Keratinocyte (primary cell): ENCODE measurements at regions not wholly inside any gene's neighbourhood (a gene's known extent, or its start where the extent isn't known, plus 50 kb on each side); places are given as distances from the start of the nearest gene placed in this dataset.

Experiments used
- DNase-seq: peaks from one replicate; pipeline ENCODE4 v3.0.0-alpha.2; 2011; ENCODE audit warnings: low read depth, missing footprints, low spot score
- FAIRE-seq: peaks from 2 replicates; lab custom pipeline; 2011; peaks lifted over from hg19 to GRCh38; lab: Jason Lieb, UNC
- H2AFZ ChIP-seq: 2 replicates; pipeline ENCODE4 v1.6.0; 2012; ENCODE audit warnings: low read length, control low read depth, inconsistent platforms; ENCODE audit not compliant: control insufficient read depth
- H3K27ac ChIP-seq: 2 replicates; pipeline ENCODE4 v1.5.1; 2011; ENCODE audit warnings: low read length; ENCODE audit not compliant: control insufficient read depth, insufficient read depth
- H3K27me3 ChIP-seq: 3 replicates; pipeline ENCODE4 v1.6.0; 2011; ENCODE audit warnings: low read length; ENCODE audit not compliant: control insufficient read depth, insufficient read depth; ENCODE audit errors: extremely low read depth
- H3K36me3 ChIP-seq, 2 experiments: 2 replicates in 1 of 2; 3 replicates in 1 of 2; pipeline ENCODE4 v1.5.1; 2011; ENCODE audit warnings: low read length in 2 of 2, mild to moderate bottlenecking in 1 of 2; ENCODE audit not compliant: control insufficient read depth in 2 of 2, insufficient read depth in 2 of 2; ENCODE audit errors: extremely low read depth in 1 of 2
- H3K4me1 ChIP-seq: 3 replicates; pipeline ENCODE4 v1.5.1; 2011; ENCODE audit warnings: low read length; ENCODE audit not compliant: control insufficient read depth, insufficient read depth; ENCODE audit errors: extremely low read depth
- H3K4me2 ChIP-seq: 3 replicates; pipeline ENCODE4 v1.6.0; 2011; ENCODE audit warnings: low read depth, low read length; ENCODE audit not compliant: control insufficient read depth, insufficient read depth; ENCODE audit errors: extremely low read depth
- H3K4me3 ChIP-seq, 3 experiments: fragments of 200-600 bp in 1 of 3; sonication (generic) in 1 of 3; 2 replicates in 2 of 3; 3 replicates in 1 of 3; pipeline ENCODE4 v1.5.1; 2011 to 2016; ENCODE audit warnings: low read length in 3 of 3, mild to moderate bottlenecking in 3 of 3, control low read depth in 2 of 3, inconsistent platforms in 1 of 3, low read depth in 1 of 3, mixed read lengths in 1 of 3, mixed run types in 1 of 3, moderate library complexity in 1 of 3; ENCODE audit not compliant: control insufficient read depth in 2 of 3, insufficient read depth in 2 of 3; ENCODE audit errors: extremely low read depth in 1 of 3
- H3K79me2 ChIP-seq: 2 replicates; pipeline ENCODE4 v1.6.0; 2012; ENCODE audit warnings: low read length; ENCODE audit not compliant: control insufficient read depth, insufficient read depth
- H3K9ac ChIP-seq: 3 replicates; pipeline ENCODE4 v1.6.0; 2011; ENCODE audit warnings: low read length; ENCODE audit not compliant: control insufficient read depth, insufficient read depth; ENCODE audit errors: extremely low read depth
- H3K9me1 ChIP-seq: 3 replicates; pipeline ENCODE4 v1.6.0; 2011; ENCODE audit warnings: low read length; ENCODE audit not compliant: control insufficient read depth, insufficient read depth; ENCODE audit errors: extremely low read depth
- H3K9me3 ChIP-seq: 2 replicates; pipeline ENCODE4 v1.5.1; 2012; ENCODE audit warnings: low read depth, low read length; ENCODE audit not compliant: control insufficient read depth
- H4K20me1 ChIP-seq: 3 replicates; pipeline ENCODE4 v1.6.0; 2011; ENCODE audit warnings: low read length; ENCODE audit not compliant: control insufficient read depth, insufficient read depth; ENCODE audit errors: extremely low read depth
- EZH2 ChIP-seq: IDR thresholded peaks from one replicate; pipeline ENCODE4 v1.6.1; 2012; ENCODE audit warnings: inconsistent platforms, mild to moderate bottlenecking, low read length, moderate library complexity
- dilution Hi-C: fragments of 300-500 bp; cut with MboI; formaldehyde crosslinking; loops from one replicate; pipeline ENCODE4 v1.7.0; 2020; ENCODE audit warnings: low sequenced_read_pairs; ENCODE audit not compliant: extremely low pct_ligation_motif_present
- TF ChIP-seq, protein P1 (sequence below), 3 experiments: IDR thresholded peaks in 1 of 3; conservative IDR thresholded peaks in 1 of 3; optimal IDR thresholded peaks in 1 of 3; 2 replicates in 2 of 3; 3 replicates in 1 of 3; pipeline versions ENCODE3 to v1.5.1; 2011; ENCODE audit warnings: low read length in 3 of 3, mild to moderate bottlenecking in 3 of 3, moderate library complexity in 2 of 3, control low read depth in 1 of 3, inconsistent platforms in 1 of 3; ENCODE audit not compliant: insufficient read depth in 2 of 3; ENCODE audit errors: extremely low read depth in 1 of 3

DNA sequence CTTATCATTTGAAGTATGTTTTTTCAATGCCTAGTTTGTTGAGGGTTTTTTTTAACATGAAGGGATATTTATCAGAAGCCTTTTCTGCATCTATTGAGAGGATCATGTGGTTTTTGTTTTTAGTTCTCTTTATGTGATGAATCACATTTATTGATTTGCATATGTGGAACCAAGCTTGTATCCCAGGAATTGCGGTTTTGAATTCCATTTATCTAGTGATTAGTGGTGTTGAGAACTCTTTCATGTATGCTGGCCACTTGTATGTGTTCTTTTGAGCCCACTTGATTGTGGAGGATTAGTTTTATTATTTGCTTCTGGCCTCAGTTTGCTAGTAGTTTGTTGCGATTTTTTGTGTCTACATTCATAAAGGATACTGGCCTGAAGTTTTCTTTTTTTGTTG lies 85.0 kb upstream of the CNKSR2 start:
- Histone ChIP-seq H3K36me3 (no peaks in the 10 kb centered on the region), H3K4me3 (no peak overlapping the region), H3K9me1 (no peaks in the 10 kb centered on the region), H3K4me2 (no peak overlapping the region), H3K9me3 (no peaks in the 10 kb centered on the region), H2AFZ (no peak overlapping the region), H3K27me3 (no peaks in the 10 kb centered on the region), H4K20me1 (no peaks in the 10 kb centered on the region), H3K27ac (no peak overlapping the region), H3K79me2 (no peaks in the 10 kb centered on the region), H3K4me1 (no peaks in the 10 kb centered on the region), H3K9ac (no peak overlapping the region)
- no peak for DNase-seq
- dilution Hi-C loops = no loop called here
- TF ChIP-seq, protein P1, sequence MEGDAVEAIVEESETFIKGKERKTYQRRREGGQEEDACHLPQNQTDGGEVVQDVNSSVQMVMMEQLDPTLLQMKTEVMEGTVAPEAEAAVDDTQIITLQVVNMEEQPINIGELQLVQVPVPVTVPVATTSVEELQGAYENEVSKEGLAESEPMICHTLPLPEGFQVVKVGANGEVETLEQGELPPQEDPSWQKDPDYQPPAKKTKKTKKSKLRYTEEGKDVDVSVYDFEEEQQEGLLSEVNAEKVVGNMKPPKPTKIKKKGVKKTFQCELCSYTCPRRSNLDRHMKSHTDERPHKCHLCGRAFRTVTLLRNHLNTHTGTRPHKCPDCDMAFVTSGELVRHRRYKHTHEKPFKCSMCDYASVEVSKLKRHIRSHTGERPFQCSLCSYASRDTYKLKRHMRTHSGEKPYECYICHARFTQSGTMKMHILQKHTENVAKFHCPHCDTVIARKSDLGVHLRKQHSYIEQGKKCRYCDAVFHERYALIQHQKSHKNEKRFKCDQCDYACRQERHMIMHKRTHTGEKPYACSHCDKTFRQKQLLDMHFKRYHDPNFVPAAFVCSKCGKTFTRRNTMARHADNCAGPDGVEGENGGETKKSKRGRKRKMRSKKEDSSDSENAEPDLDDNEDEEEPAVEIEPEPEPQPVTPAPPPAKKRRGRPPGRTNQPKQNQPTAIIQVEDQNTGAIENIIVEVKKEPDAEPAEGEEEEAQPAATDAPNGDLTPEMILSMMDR (optimal IDR thresholded peaks at IDR 0.05 in 1 of 3, IDR thresholded peaks at IDR 0.05 in 1 of 3, conservative IDR thresholded peaks at IDR 0.05 in 1 of 3; ENCODE audit: extremely low read depth in 1 of 3, insufficient read depth in 2 of 3, low read length in 3 of 3) = no peak
- no peak for TF ChIP-seq EZH2
- no peak for FAIRE-seq

DNA sequence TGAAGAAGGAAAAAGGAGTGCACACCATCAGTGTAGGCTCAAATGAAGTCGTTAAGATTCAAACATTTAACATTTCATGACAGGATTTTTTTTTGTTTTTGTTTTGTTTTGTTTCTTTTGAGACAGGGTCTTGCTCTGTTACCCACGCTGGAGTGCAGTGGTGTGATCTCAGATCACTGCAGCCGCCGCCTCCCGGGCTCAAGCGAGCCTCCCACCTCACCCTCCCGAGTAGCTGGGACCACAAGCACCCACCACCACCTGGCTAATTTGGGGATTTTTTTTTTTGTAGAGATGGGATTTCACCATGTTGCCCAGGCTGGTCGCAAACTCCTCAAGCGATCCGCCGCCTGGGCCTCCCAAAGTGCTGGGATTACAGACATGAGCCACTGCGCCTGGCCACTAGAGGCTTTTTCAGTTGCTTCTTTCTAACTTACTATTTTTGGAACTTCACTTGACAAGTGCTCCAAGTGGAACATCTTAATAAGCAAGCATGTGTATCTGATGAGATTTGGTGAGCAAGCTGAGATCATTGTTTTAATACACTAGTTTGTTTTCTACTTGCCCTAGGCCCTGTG lies 78.9 kb upstream of the CNKSR2 start:
- H3K9ac ChIP-seq = no peak overlapping the region
- H2AFZ ChIP-seq = no peak overlapping the region
- no peaks in the 10 kb centered on the region for H3K36me3 ChIP-seq
- no peak overlapping the region for H3K4me2 ChIP-seq
- FAIRE-seq (no peak), DNase-seq (no peak)
- no peaks in the 10 kb centered on the region for H3K79me2 ChIP-seq
- H3K9me3 ChIP-seq = no peaks in the 10 kb centered on the region
- H3K9me1 ChIP-seq = no peaks in the 10 kb centered on the region
- no peaks in the 10 kb centered on the region for H4K20me1 ChIP-seq
- H3K27me3 ChIP-seq = no peaks in the 10 kb centered on the region
- no peak overlapping the region for H3K27ac ChIP-seq
- dilution Hi-C loops = no loop called here
- TF ChIP-seq, protein P1 (optimal IDR thresholded peaks at IDR 0.05 in 1 of 3, IDR thresholded peaks at IDR 0.05 in 1 of 3, conservative IDR thresholded peaks at IDR 0.05 in 1 of 3; ENCODE audit: extremely low read depth in 1 of 3, insufficient read depth in 2 of 3, low read length in 3 of 3) = no peak
- TF ChIP-seq EZH2 = no peak
- no peak overlapping the region for H3K4me3 ChIP-seq
- no peaks in the 10 kb centered on the region for H3K4me1 ChIP-seq
